Activated CD4-positive, alpha-beta T cell treated with anti-CD3 and anti-CD28 coated beads for 24 hours (primary cell): ENCODE measurements at regions not wholly inside any gene's neighbourhood (a gene's known extent, or its start where the extent isn't known, plus 50 kb on each side); places are given as distances from the start of the nearest gene placed in this dataset.

Source experiments
- DNase-seq, 2 donors: peaks; one replicate each; pipeline ENCODE4 v3.0.0-alpha.2; 2020; ENCODE audit warnings: low read depth in 2 of 2

DNA sequence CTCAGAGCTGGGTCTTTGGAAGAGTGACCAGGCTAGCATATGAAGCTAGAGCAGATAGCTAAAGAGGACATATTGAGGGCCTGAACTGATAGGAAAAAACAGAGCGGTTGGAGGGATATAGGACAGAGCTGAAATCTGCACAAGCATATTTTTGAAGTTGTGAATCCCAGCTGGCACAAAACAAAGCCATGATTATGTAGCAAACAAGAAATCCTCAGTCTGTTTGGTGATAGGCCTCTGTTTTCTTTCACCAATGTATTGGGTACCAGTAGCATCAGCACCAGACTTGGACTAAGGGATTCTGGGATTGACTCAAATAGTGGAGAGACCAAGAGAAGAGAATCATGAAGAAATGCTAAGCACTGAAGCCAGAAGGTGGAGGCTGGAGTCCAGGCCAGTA, 151.0 kb downstream of the FAM43A start:
- no peak for DNase-seq

DNA sequence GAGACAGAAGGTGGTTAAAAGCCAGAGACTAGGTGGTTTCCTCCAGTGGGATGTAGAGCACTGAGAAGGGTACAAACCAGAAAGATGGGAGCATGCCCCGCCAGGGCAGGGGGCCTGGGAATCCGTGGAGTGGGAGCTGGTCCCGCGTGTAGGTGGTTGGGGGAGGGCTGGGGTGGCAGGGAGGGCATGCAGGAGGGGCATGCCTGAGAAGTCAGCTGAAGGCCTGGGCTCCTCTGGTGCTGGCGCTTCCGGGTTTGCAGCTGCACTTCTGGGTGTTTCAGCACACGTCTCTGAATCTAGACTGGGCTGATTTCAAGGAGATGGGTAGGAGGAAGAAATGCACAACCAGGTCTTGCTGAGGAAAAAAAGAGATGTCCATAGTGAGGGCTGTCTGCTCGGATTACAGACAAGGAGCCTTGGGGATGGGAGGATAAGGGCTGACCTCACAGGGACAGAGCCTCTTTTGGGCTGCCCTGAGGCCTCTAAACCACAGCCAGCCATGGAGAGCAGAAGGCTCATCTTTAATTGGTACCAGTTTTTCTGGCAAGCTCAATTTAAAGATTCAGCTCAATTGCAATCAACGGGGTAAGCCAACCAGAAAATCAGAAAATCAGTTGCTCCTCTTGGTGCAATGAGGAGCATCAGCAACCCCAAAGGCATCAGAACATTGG, 151.9 kb downstream of the FAM43A start:
- no peak for DNase-seq

DNA sequence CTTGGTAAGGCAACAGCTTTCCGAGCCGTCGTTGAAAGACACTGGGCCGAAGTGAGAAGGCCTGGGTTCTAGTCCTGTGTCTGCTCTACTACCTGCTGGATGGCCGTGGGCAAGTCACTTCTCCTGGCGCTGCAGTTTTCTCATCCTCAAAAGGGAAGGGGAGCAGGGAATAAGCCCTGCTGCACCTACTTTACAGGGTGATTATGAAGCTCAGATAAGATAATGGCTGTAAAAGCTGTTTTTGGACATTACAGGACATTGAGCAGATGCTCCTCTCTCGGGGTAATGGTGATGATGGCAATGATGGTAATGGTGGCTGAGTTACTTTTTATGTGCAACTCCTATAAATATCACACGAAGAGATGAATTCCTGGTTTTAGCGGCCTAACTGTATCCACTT, 152.6 kb downstream of the FAM43A start:
- DNase-seq, result no peak

DNA sequence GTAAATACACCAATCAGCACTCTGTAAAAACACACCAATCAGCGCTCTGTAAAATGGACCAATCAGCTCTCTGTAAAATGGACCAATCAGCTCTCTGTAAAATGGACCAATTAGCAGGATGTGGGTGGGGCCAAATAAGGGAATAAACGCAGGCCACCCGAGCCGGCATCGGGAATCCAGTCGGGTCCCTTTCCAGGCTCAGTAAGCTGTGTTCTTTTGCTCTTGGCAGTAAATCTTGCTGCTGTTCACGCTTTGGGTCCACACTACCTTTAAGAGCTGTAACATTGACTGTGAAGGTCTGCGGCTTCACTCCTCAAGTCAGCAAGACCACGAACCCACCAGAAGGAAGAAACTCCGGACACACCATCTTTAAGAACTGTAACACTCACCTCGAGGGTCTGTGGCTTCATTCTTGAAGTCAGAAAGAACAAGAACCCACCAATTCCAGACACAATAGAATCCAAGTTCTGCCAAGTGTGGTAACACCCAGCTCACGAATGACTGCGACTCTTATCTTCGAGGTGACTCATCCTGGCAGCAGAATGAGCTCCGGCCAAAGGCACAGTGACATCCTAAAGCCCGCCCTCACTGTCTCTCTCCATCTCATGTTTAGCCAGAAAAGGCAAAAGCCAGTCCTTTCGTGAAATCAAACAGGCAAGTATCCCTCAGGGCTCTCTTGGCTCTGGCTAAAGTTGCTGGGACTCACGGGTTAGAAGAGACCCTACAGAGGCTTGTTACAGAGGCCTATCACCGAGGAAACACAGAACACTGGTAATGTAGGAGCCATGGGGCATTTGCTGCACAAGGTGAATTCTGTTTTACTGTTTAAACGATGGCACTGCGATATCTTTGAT, 155.2 kb downstream of the FAM43A start:
- DNase-seq, result no peak

DNA sequence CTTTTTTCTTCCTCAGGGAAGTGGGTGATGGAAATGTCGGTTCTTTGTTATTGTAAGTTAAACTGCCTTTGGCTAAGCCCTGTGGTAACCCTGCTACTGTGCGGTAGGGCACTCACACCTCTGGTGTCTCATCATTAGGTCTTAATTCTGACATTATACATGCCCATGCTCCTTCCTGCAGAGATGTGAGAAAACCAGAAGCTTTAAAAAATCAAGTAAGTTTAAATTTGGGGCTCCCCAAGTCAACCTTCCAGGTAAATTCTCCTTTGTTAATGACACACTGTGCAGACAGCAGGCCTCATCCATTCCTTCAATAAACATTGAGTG, 155.8 kb downstream of the FAM43A start:
- DNase-seq, result no peak

DNA sequence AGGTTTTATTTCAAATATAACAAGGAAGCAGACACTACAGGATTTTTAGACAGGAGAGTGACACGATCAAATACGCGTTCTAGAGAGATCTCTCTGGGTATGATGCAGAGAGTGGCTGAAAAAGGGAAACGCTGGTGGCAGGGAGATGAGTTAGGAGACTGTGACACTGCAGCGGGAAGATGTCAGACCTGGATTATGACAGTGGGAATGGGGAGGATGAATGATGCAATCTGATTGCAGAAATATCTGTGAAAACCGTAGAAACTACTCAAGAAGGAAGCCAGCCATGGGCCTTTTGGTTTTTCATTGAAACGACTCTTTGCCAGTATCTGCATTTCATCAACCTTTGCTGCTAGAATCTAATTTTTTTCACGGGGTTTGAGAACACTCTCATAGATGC, 157.9 kb downstream of the FAM43A start:
- no peak for DNase-seq

DNA sequence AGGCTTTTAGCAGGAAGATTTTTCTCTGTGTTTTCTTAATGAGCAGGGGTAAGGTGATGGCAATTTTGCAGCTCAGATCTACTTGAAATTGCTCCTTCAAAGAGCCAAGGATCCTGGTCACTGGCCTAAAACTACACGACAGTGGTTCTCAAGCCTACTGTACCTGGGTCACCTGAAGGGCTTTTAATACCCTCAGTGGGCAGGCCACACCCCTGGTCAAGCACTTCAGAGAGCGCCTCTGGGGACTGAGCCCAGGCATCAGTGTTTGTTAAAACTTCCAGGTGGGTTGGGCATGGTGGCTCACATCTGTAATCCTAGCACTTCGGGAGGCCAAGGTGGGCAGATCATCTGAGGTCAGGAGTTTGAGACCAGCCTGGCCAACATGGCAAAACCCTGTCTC, 158.4 kb downstream of the FAM43A start:
- no peak for DNase-seq

DNA sequence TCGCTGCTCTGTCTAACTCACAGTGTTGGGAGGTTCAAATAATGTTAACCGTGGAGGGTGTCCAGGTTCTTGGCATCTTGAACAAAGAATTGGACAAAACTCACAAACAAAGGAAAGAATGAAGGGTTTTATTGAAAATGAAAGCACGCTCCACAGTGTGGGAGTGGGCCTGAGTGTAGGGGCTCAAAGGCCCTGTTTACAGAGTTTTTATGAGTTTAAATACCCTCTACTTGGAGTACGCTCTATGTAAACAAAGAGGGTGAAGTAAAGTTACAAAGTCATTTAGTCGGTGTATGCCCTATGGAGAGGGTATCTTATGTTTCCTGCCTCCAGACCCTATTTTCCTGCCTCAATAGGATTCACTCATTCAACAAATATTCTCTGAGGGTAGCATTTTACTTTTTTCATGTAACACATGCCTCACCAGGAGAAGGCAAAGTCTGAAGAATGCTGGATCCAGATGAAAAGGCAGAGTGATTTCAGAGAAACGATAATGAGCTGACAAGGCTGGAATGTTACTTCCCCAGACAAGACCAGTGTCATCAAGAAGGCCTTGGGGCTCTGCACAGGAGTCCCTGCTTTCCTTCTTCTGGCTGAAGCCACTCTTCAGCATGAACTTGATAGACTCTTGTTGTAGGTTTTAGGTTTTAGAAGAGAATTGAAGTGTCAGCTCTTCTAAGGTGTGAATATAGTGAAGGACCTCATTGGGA, 163.6 kb downstream of the FAM43A start:
- no peak for DNase-seq

DNA sequence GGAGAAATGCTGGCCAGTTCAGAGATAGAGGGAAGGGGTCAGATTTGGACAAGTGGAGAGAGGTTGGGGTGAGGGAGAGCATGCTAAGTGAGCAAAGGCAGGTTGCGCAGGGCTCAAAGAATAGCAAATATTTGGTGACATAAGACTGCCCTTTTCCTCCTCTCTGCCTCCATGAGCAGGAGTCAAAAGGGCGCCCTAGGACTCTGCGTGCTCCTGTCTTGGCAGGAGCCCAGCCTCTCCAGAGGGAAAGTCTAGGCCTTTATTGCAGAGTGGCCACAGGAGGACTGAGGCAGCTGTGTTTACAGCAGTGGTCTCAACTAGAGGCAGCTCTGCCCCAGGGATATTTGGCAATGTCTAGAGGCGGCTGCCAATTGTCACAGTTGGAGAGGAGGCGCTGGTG, 165.6 kb downstream of the FAM43A start:
- no peak for DNase-seq

DNA sequence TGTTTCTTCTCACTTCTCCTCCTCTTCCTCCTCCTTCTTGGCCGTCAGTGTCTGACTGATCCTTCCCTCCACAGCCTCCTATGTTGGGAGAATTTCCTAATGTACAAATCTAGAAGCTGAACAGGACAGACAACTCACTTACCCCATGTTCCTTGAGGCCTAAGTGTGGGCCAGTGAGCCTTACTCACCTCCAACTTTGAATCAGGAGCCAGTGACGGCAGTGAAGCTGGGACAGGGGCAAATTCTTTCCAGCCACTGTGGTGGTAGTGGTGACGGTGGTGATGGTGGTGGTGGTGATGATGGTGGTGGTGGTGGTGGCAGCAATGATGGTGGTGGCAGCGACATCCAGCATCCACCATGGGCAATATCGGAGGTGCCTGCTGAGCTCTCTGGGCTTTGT, 166.3 kb downstream of the FAM43A start:
- DNase-seq, result no peak

DNA sequence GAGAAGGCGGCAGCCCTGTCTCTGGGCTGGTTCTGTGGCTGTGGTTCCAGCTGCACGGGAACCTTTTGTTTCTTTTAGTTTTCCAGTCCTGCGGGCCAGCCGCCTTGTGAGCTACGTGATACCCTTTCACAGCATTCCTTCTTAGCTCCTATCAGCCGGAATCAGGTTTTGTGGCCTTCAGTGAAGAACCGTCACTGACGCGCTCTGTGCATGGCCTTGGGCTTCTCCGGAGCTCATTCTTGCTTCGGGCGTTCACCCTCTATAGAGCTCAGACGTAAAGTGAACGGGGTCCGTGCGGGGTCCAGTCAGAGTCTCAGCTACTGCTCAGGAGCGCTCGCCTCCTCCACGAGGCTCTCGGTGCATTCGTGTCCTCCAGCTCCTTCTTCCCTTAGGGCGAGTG, 166.7 kb downstream of the FAM43A start:
- DNase-seq, result no peak

DNA sequence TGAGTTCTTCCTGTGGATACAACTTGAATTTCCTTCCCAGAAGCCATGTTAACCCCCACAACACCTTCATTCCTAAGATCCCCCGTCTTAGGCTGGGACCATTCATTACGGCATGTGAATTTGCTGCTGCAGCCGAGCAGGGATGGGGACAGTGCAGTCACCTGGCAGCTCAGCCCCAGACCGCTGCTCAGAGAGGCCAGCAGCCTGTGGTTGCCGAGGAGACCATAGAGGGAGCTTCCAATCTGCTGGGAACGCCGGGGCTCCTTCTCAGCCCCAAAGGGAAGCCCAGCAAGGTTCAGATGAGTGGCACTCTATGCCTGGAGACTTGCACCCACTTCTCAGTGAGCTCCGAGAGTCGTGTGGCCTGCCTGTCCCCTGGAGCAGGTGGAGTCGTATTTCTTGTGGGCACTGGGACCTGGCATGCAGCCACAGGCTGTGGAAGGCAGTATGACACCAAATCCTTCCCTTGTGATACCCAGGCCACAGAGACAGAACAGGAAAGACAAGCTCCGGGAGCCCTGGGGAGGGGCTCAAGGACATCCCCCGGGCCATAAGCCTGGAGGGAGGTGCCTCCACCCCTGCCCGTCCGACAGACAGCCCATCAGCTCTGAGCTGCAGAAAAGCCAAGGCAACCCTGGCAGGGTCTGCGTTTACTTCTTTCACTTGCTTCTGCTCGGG, 167.3 kb downstream of the FAM43A start:
- no peak for DNase-seq

DNA sequence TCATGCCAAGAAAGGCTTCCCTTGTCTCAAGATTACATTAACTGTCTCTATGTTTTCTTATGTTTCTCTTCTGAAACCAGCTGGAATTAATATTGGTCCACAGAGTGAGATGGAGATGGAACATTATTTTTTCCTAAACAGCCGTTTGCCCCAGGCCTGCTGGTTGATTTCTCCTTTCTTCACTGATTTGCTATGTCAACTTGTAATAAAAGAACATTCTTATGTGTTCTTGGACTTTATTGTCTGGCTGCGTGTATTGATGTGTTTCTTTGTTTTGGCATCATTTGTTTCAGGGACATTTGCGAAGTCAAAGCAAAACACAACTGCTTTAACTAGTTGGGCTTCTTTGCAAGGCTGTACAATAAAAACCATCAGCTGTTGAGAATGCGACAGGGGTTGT, 168.5 kb downstream of the FAM43A start:
- DNase-seq, result no peak

DNA sequence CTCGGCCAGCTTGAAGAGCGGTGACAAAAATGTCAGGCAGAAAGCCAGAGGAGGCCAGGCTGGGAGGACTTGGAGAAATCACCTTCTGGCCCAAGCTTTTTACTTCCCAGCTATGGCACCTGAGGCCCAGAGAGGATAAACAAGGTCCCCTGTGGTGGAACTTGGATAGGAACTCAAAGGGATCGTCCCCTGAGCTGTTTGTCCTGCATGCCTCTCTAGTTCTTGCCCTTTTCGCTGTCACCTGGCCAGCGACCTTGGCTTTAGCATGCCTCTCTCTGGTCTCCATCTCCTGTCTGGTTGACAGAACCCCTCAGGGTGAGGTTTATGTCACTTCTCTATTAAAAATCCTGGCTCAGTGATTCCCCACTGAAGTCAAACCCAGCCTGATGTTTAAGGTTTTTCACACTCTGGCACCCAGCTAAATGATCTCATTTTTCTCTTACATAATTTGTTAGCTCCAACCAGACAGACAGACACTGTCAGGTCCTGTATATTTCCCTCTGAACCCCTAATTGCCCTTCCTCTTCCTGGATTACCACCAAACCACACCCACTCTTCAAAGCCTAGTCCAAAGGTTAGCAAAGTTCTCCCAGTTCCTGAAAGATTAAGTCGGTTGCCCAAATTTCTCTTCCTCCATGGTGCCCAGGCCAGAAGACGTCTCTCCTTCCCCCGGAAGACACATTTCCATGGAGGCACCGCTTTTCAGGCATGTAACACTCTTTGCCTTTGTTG, 169.1 kb downstream of the FAM43A start:
- DNase-seq, result no peak

DNA sequence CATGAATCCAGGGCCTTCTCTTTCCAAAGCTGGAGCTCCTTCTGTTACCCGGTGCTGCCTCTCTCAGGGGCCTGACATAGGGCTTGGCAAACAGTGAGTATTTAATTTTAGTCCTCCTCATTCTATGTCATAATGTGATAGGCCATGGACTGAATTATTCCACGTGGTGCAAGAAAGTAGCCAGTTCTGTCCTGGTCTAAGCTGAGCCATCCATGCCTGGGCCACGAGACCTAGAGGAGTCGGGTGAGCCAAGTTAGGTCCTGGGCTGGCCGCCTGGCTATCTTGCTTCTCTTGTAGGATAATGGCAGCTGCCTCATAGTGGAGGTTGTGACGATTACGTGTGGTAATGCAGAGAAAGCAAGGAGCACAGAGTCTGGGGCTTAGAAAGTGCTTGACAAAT, 170.6 kb downstream of the FAM43A start:
- DNase-seq, result no peak

DNA sequence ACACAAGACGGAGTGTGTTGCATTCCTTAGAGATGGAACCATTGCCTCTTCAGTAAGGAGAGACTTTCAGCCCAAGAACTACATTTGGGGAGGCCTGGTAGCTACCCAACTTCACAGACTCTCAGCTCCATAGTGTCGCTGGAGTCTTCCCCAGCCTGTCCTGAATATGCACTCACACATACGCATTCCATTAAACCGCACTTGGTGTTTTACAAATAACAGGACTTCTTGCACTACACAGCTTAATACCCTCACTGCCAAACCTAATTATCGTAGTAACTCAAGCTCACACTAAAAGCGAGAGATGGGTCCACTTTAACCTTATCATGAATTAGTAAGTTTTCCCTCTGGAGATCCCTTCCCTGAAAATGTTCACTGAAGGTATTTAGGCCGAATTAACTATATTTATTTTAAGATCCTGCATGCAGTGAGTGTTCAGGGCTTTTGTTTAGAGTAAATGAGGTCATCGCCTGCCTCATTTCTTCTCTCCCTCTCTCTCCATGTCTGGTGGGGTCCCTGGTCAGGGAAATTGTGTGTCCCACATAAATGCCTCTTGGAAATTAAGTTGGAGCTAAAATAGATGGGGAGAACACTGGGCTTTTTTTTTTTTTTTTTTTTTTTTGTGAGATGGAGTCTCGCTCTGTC, 171.9 kb downstream of the FAM43A start:
- no peak for DNase-seq

DNA sequence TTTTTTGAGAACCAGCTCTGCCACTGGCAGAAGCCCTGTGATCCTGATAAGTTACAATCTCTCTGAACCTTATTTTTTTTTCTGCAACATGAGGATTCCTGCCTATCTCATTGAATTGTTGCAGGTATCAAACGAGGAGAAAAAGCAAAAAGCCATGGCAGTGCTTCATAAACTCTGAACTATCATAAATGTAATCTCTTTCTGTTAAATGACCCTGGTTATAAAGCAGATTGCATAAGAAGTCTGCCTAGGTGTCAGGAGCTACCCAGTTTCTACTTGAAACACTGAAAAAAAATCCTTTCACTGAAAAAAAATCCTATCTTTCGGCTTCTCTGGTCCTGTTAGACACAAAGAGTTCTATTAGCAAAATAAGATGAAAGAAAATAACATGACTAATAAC, 172.7 kb downstream of the FAM43A start:
- no peak for DNase-seq

DNA sequence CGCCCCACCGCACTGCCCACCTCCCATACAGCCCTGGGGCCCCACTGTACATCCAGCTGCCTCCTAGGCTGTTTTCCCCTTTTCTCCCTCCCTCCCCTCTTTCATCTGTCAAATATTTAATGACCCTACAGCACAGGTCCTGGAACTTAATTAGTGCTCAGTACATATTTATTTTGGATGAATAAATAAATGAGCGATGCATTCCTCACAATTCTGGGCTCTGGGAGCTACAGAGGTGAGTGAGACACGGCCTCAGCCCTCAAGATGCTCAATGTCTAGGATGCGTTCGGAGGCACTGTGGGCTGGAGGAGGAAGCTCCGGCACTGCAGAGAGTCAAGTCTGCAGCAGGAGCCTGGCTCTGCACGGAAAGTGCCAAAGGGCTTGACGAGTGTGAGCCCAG, 175.0 kb downstream of the FAM43A start:
- no peak for DNase-seq

DNA sequence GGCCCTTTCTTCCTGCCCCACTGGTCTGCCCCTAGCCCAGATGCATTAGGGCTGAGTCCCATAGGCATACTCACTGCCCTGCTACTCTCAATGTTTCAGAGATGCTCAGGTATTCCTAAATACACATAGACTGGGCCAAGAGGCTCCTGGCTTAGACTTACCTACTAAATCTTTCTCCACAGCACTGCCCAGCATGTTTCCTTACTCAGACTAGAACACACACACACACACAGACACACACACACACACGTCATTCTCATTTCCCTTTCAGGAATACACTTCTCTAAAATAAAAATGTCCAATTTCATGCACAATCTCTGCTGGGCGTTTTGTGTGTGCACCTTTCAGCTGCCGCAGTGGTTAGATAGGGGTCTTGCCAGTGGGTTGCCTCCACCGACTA, 175.7 kb downstream of the FAM43A start:
- DNase-seq, result no peak

DNA sequence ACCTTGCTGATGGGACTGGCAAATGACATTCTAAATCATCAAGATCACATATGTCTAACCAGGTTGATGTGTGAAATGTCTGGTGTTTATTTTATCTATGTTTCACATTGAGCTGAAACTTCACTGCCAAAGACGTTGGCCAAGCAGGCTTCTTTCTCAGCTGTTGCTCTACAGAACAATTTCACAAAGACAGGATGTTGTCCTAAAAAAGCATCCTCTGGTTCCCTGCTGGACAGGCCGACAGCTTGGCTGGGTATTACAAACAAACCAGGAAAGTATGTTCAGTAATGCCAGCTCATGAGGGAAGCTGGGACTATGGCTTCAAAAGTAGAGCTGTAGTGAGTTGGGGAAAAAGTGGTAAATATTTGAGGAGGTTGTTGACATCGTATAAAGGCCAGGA, 179.4 kb downstream of the FAM43A start:
- DNase-seq, result no peak

DNA sequence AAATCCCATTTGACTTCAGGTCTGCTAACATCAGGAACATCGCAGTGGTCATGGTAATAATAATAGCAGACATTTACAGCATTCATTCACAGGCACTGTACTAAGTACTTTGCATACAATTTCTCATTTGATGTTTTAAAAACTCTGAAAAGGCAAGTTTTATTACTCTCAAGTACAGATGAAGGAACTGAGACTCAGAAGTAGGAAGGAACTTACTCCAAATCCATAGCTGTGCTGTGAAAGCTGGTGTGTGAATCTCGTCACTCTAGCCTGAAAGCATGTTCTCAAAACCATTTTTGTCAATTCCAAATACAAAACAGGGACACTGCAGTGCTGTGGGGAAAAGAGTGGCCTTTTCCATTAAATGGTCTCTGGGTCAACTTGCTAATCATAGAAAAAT, 179.9 kb downstream of the FAM43A start:
- no peak for DNase-seq
